Lung (tissue), 11 donors: ENCODE measurements at regions not wholly inside any gene's neighbourhood (a gene's known extent, or its start where the extent isn't known, plus 50 kb on each side); places are given as distances from the start of the nearest gene placed in this dataset.

Experiments
- ATAC-seq: fragments of 200-7000 bp; cut with Tn5 transposase; one replicate; pipeline ENCODE4 v1.9.1; 2020; ENCODE audit warnings: moderate number of reproducible peaks; ENCODE audit not compliant: insufficient read depth, low FRiP score
- DNase-seq, 3 donors: peaks; one replicate each; pipeline ENCODE4 v3.0.0-alpha.2; 2013 to 2017
- H3K27ac ChIP-seq, 2 donors: one replicate each; pipeline ENCODE4 v1.5.1; 2013; ENCODE audit warnings: mild to moderate bottlenecking in 2 of 2, moderate library complexity in 2 of 2, control low read depth in 1 of 2, inconsistent platforms in 1 of 2, low read depth in 1 of 2, low read length in 1 of 2
- H3K27me3 ChIP-seq, 3 donors: one replicate each; pipeline ENCODE4 v1.5.1; 2013; ENCODE audit warnings: low read length in 2 of 3; ENCODE audit not compliant: control insufficient read depth in 3 of 3, insufficient read depth in 3 of 3
- H3K36me3 ChIP-seq, 4 donors: one replicate each; pipeline ENCODE4 v1.5.1; 2013; ENCODE audit warnings: low read length in 4 of 4, mild to moderate bottlenecking in 1 of 4, moderate library complexity in 1 of 4; ENCODE audit not compliant: control insufficient read depth in 4 of 4, insufficient read depth in 4 of 4
- H3K4me1 ChIP-seq, 5 donors: one replicate each; pipeline ENCODE4 v1.5.1; 2013; ENCODE audit warnings: low read length in 5 of 5, mild to moderate bottlenecking in 2 of 5, moderate library complexity in 1 of 5; ENCODE audit not compliant: control insufficient read depth in 5 of 5, insufficient read depth in 5 of 5
- H3K4me3 ChIP-seq: one replicate; pipeline ENCODE4 v1.5.1; 2013; ENCODE audit warnings: mild to moderate bottlenecking, control low read depth, moderate library complexity
- H3K9ac ChIP-seq, 2 donors: one replicate each; pipeline ENCODE4 v1.5.1; 2013; ENCODE audit warnings: low read length in 2 of 2, control low read depth in 1 of 2; ENCODE audit not compliant: insufficient read depth in 1 of 2
- H3K9me3 ChIP-seq, 4 donors: one replicate each; pipeline ENCODE4 v1.5.1; 2013; ENCODE audit warnings: low read length in 3 of 4, mild to moderate bottlenecking in 1 of 4, moderate library complexity in 1 of 4; ENCODE audit not compliant: control insufficient read depth in 4 of 4, insufficient read depth in 3 of 4
- CTCF ChIP-seq: IDR thresholded peaks from 2 replicates; pipeline ENCODE4 v1.5.1; 2012; ENCODE audit warnings: mild to moderate bottlenecking; ENCODE audit errors: control extremely low read depth, extremely low read depth
- WGBS, 2 donors: extraction: QIAGEN DNeasy Blood & Tissue Kit; methylation state at CpG; one replicate each; pipeline ENCODE4 v1.1.7; 2013; 5-methylcytosine and 5-hydroxymethylcytosine counted together
- donor health status: control.
- donor health status: control.
- donor health status: Bipolar disorder and iron deficiency.
- donor health status: healthy.
- donor health status: DM: yes; HTN: yes; CAD: no.

DNA sequence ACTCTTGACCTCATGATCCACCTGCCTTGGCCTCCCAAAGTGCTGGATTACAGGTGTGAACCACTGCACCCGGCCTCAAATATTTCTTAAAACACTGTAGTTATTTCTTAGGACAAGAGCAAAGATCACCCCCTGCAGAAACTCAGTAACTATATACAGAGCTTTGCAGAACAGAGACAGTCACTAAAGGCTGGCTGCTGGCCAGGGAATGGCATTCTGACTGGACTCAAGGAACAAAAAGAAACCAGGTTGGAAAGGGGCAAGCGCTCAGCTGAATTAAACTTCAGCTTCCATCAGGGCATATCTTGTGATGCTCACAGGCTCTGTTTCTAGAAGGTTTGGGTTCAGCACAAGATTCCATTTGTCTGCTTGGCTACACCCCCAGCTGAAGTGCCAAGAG lies 95.8 kb downstream of the ADAMTS15 start:
- Histone ChIP-seq H3K27me3 (no peaks in the 10 kb centered on the region), H3K9me3 (no peaks in the 10 kb centered on the region), H3K36me3 (no peaks in the 10 kb centered on the region), H3K9ac (no peak overlapping the region), H3K4me1 (peaks cover 0 to 13% (median 1%) of the 10 kb centered on the region in 5 donors), H3K4me3 (no peak overlapping the region), H3K27ac (no peak overlapping the region)
- TF ChIP-seq CTCF, result no peak
- 91 to 92% methylated on average over 2 of the region's 2 CpGs for WGBS, 2 donors
- ATAC-seq (no peak), DNase-seq (no peak)

DNA sequence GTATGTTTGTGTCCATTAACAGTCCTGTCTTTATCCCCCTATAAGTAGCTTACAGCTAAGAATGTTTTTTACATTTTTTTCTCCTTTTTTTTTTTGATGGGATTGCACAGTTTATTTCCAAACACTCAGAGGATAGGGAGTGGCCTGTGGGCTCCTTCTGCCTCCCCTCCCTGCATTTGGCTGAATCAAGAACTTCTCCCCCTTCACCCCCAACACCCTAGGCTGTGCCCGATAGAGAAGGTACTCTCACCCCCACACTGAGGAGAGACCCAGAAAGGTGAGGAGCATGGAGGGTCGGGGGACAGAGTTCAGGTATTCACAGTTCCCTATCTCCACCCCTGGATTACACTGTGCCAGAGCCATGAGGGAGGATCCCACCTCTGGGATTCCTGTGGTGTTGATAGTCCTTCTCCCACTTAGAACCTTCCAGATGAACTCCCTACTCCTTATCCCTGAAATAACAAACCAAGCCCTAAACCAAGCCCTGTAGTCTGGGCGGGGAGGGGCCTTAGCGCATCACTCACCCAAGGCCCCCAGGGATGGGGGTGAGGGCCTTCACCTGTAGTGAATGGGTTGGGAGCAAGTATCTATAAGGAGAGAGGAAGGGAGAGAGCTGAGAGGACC lies 97.1 kb downstream of the ADAMTS15 start:
- peaks cover 0 to 15% (median 1%) of the 10 kb centered on the region in 5 donors for H3K4me1 ChIP-seq
- no peaks in the 10 kb centered on the region for H3K9me3 ChIP-seq
- H3K36me3 ChIP-seq, result no peaks in the 10 kb centered on the region
- no peaks in the 10 kb centered on the region for H3K27me3 ChIP-seq
- ATAC-seq, result no peak
- H3K4me3 ChIP-seq, result no peak overlapping the region
- H3K27ac ChIP-seq, result no peak overlapping the region
- no peak for DNase-seq
- 83 to 91% methylated on average over 4 of the region's 4 CpGs for WGBS, 2 donors
- no peak for TF ChIP-seq CTCF
- no peak overlapping the region for H3K9ac ChIP-seq

DNA sequence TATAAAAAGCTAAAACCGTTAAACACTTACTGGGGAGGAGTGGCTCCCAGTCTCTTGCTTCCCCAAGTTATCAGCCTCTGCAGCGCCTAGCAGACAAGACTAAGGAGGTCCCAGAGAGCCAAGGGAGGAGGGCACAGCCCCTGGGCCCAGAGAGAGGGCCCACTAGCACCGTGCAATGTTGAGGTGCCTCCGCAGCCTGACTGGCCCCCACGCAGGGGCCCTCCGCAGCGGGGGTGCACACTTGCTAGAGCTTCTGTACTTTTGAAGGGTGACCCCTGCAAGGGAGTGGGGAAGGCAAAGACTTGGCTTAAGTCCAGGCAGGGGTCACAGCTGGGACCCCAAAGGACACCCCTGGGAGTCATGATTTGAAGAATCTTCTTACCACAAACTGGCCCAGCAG lies 98.0 kb downstream of the ADAMTS15 start:
- Histone ChIP-seq H3K4me1 (peaks cover 0 to 21% (median 1%) of the 10 kb centered on the region in 5 donors), H3K36me3 (no peaks in the 10 kb centered on the region), H3K4me3 (no peak overlapping the region), H3K27me3 (no peaks in the 10 kb centered on the region), H3K9me3 (no peaks in the 10 kb centered on the region), H3K9ac (no peak overlapping the region), H3K27ac (no peak overlapping the region)
- 91 to 96% methylated on average over 7 of the region's 7 CpGs for WGBS, 2 donors
- no peak for TF ChIP-seq CTCF
- DNase-seq (no peak), ATAC-seq (no peak)
